ENCODE measurements at regions not wholly inside any gene's neighbourhood (a gene's known extent, or its start where the extent isn't known, plus 50 kb on each side); places are given as distances from the start of the nearest gene placed in this dataset.
"Not testable (repeated sequence)": the region's sequence is repeated elsewhere in the genome, so short reads cannot be mapped to it uniquely, and the experiment has no call there.

DNA sequence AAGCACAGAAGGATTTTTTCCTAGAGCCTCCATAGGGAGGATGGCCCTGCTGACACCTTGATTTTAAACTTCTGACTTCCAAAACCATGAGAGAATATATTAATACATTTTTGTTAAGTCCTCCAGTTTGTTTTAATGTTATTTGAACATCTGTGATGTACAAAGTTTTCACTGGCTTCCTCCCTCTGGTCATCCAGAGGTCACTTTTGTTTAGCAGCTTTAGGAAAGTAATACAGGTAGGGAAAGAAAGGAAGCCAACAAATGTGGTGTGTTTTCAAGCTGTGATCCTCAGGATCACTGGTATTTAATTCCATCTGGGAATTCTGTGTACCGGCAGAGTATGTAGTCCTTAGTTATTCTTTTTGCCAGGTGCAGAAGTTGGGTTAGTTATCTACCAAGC is 488.8 kb upstream of the ATXN8OS start:
- TF ChIP-seq, protein P1, sequence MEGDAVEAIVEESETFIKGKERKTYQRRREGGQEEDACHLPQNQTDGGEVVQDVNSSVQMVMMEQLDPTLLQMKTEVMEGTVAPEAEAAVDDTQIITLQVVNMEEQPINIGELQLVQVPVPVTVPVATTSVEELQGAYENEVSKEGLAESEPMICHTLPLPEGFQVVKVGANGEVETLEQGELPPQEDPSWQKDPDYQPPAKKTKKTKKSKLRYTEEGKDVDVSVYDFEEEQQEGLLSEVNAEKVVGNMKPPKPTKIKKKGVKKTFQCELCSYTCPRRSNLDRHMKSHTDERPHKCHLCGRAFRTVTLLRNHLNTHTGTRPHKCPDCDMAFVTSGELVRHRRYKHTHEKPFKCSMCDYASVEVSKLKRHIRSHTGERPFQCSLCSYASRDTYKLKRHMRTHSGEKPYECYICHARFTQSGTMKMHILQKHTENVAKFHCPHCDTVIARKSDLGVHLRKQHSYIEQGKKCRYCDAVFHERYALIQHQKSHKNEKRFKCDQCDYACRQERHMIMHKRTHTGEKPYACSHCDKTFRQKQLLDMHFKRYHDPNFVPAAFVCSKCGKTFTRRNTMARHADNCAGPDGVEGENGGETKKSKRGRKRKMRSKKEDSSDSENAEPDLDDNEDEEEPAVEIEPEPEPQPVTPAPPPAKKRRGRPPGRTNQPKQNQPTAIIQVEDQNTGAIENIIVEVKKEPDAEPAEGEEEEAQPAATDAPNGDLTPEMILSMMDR (IDR thresholded peaks at IDR 0.05; ENCODE audit: low read depth, low read length, missing control alignments) = no peak
- DNase-seq (ENCODE audit: low read depth) = no peak
- H3K4me3 ChIP-seq (ENCODE audit: low read depth, low read length) = no peak overlapping the region

DNA sequence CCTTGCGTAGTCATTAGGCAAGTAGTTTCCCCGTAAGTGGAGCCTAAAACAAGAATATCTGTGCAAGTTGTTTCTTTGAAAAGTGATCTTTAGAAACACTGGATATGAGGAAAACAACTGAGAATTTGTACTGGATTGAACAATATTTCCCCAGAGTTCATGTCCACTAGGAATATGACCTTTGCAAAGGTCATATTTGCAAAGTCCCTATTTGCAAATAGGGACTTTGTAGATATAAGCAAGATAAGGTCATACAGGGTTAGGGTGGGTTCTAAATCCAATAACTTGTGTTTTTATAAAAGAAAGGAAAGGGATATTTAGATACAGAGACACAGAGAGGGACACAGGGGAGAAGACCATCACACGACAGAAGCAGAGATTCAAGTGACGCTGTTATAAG is 489.2 kb upstream of the ATXN8OS start:
- no peak overlapping the region for H3K4me3 ChIP-seq (ENCODE audit: low read depth, low read length)
- TF ChIP-seq, protein P1 (IDR thresholded peaks at IDR 0.05; ENCODE audit: low read depth, low read length, missing control alignments) = no peak
- no peak for DNase-seq (ENCODE audit: low read depth)

DNA sequence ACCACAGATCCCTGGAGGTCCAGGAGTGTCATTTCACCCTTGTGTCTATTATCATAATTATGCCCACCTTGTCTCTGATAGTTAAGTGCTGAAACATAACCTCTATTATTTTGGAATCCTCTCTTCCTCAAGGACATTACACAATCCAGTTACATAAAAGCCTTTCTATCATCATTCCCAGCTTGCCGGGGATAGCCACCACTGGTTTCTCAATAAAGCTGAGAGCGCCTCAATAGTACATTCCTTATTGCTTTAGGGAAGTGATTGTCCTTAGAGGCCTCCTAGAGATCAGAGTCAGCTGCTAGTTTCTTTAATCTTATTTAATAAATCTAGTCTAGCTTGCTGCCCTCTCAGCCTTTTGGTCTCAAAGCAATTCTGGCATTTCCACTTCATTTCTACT is 490.0 kb upstream of the ATXN8OS start:
- no peak for DNase-seq (ENCODE audit: low read depth)
- TF ChIP-seq, protein P1 (IDR thresholded peaks at IDR 0.05; ENCODE audit: low read depth, low read length, missing control alignments) = no peak
- no peak overlapping the region for H3K4me3 ChIP-seq (ENCODE audit: low read depth, low read length)

DNA sequence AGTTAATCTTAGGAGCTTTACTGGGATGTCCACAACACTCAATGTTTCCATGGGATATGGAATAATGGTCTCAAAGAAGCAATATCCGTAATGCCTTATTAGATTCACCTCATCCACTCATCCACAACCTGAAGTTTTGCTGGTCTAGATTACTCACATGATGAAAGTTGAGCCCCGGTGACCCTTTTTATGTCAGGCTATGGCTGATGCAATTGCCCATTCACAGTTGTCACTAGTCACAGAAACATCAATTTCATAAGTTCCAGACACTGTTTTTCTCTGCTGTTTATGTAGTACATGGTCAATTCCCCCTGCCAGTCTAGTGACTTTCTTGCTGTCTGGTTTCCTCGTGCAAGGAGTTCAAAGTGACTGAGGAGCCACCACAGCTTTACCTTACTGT is 491.2 kb upstream of the ATXN8OS start:
- TF ChIP-seq, protein P1 (IDR thresholded peaks at IDR 0.05; ENCODE audit: low read depth, low read length, missing control alignments) = no peak
- H3K4me3 ChIP-seq (ENCODE audit: low read depth, low read length) = no peak overlapping the region
- no peak for DNase-seq (ENCODE audit: low read depth)

DNA sequence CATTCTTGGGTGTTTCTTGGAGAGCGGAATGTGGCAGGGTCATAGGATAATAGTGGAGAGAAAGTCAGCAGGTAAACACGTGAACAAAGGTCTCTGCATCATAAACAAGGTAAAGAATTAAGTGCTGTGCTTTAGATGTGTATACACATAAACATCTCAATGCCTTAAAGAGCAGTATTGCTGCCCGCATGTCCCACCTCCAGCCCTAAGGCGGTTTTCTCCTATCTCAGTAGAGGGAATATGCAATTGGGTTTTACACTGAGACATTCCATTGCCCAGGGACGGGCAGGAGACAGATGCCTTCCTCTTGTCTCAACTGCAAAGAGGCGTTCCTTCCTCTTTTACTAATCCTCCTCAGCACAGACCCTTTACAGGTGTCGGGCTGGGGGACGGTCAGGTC is 492.6 kb upstream of the ATXN8OS start:
- DNase-seq (ENCODE audit: low read depth); H3K4me3 ChIP-seq (ENCODE audit: low read depth, low read length): not testable (repeated sequence)

DNA sequence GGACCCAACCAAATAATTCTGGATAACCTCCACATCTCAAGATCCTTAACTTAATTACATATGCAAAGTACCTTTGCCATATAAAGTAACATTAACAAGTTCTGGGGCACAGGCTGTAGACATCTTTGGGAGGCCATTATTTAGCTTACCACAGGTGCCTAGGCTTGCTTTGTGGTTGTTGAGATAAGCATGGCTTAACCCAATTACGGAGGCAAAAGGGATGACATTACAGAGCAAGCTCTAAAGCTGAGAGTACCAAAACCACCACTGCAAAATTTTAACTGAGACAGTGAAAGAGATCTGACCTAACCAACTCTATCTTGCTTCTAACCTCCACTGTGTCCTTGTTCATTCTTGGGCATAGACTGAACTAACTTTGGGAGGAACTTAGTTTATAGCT is 502.9 kb upstream of the ATXN8OS start:
- no peak for DNase-seq (ENCODE audit: low read depth)
- no peak overlapping the region for H3K4me3 ChIP-seq (ENCODE audit: low read depth, low read length)
- TF ChIP-seq, protein P1 (IDR thresholded peaks at IDR 0.05; ENCODE audit: low read depth, low read length, missing control alignments) = no peak

DNA sequence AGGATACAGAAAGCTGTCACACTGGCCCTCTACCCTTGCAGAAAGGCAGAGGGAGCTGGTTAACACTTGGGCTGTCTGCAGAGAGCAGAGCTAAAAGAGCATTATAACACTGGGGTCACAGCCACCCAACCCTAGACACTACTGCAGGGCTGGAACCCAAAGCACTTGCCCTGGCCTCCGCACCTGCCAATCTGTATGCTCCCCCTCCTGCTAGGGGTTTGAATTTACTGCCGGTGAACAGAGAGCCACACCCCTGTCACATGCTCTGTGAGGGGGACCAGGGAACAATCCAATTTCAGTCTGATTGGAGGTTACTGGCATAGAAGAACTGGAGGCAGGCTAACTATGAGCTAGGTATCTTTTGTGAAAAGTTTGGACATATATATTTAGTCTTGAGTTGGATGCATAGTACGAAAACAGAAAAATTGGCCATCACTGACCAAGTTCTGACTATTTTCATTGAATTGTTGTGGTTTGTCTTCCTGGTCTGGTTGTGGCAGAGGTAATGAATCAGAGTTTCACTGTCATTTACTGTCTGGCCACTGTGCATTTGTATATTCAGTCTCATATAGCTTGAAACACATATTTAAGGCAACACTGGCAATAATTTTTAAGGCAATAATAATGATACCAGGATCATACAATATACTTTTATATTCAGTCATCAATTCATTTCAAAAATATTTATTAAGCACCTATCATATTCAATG is 504.3 kb upstream of the ATXN8OS start:
- DNase-seq (ENCODE audit: low read depth) = no peak
- TF ChIP-seq, protein P1 (IDR thresholded peaks at IDR 0.05; ENCODE audit: low read depth, low read length, missing control alignments) = no peak
- no peak overlapping the region for H3K4me3 ChIP-seq (ENCODE audit: low read depth, low read length)

All from GM12864 (cell line).